HG03342 (cell line): ENCODE measurements at regions not wholly inside any gene's neighbourhood (a gene's known extent, or its start where the extent isn't known, plus 50 kb on each side); places are given as distances from the start of the nearest gene placed in this dataset.

Experiments
- ATAC-seq: cut with Tn5 transposase; IDR thresholded peaks from one replicate; pipeline ENCODE4 v1.9.1; 2021; ENCODE audit warnings: mild to moderate bottlenecking, moderate library complexity; ENCODE audit not compliant: unreplicated experiment

GRCh38 chr1:55579332-55580001 is 364.3 kb upstream of the USP24 start:
- ATAC-seq: no peak

- no peak for ATAC-seq
Observed at GRCh38 chr1:55578646-55579045, 363.5 kb upstream of the USP24 start.

GRCh38 chr1:55575571-55576279 is 360.6 kb upstream of the USP24 start:
- ATAC-seq: no peak

- ATAC-seq: no peak
Observed at GRCh38 chr1:55574691-55575225, 359.6 kb upstream of the USP24 start.

- ATAC-seq: no peak
Observed at GRCh38 chr1:55572878-55573734, 357.9 kb upstream of the USP24 start.

GRCh38 chr1:55571767-55572166 is 356.6 kb upstream of the USP24 start:
- ATAC-seq: no peak

- no peak for ATAC-seq
Observed at GRCh38 chr1:55569417-55569816, 354.3 kb upstream of the USP24 start.

GRCh38 chr1:55568732-55569131 is 353.6 kb upstream of the USP24 start:
- no peak for ATAC-seq

- no peak for ATAC-seq
Observed at GRCh38 chr1:55560266-55560665, 345.1 kb upstream of the USP24 start.

GRCh38 chr1:55559842-55560241 is 344.7 kb upstream of the USP24 start:
- no peak for ATAC-seq

GRCh38 chr1:55559161-55559611 is 344.0 kb upstream of the USP24 start:
- ATAC-seq: no peak

GRCh38 chr1:55558515-55558914 is 343.4 kb upstream of the USP24 start:
- ATAC-seq: no peak

- ATAC-seq: no peak
Observed at GRCh38 chr1:55555956-55556725, 341.0 kb upstream of the USP24 start.

- ATAC-seq: no peak
Observed at GRCh38 chr1:55554611-55555010, 339.4 kb upstream of the USP24 start.

GRCh38 chr1:55552636-55553035 is 337.5 kb upstream of the USP24 start:
- ATAC-seq: no peak

- ATAC-seq: no peak
Observed at GRCh38 chr1:55547405-55547804, 332.2 kb upstream of the USP24 start.

- no peak for ATAC-seq
Observed at GRCh38 chr1:55546553-55546952, 331.4 kb upstream of the USP24 start.

GRCh38 chr1:55544826-55545225 is 329.7 kb upstream of the USP24 start:
- no peak for ATAC-seq

- ATAC-seq: no peak
Observed at GRCh38 chr1:55542901-55543504, 327.8 kb upstream of the USP24 start.

- ATAC-seq: no peak
Observed at GRCh38 chr1:55541296-55541695, 326.1 kb upstream of the USP24 start.
